RWPE1 (cell line): ENCODE measurements at regions not wholly inside any gene's neighbourhood (a gene's known extent, or its start where the extent isn't known, plus 50 kb on each side); places are given as distances from the start of the nearest gene placed in this dataset.

ENCODE experiments used
- CTCF ChIA-PET: fragments of 350-600 bp; sonication (Branson Sonifier 250); formaldehyde crosslinking; extraction: SDS; loops from one replicate; lab custom pipeline; 2021; lab: Yijun Ruan, JAX
- POLR2A ChIA-PET: fragments of 400-600 bp; formaldehyde crosslinking; extraction: SDS; loops from one replicate; lab custom pipeline; 2020; ENCODE audit warnings: antibody characterized with exemption; ENCODE audit not compliant: low non-redundant PET; lab: Yijun Ruan, JAX
- DNase-seq: peaks from one replicate; pipeline ENCODE4 v3.0.0; 2012; ENCODE audit warnings: low spot score
- H3K27ac ChIP-seq: fragments of 450-650 bp; 2 replicates; pipeline ENCODE4 v1.5.1; 2017
- CTCF ChIP-seq: fragments of 450-650 bp; conservative IDR thresholded peaks from 2 replicates; pipeline ENCODE4 v1.5.1; 2017; ENCODE audit warnings: low read depth, mild to moderate bottlenecking

GRCh38 chr16:85466304-85466700 lies 146.8 kb upstream of the GSE1 start:
- TF ChIP-seq CTCF, result no peak
- CTCF ChIA-PET, result no interaction called here

GRCh38 chr16:85466989-85467388 lies 146.1 kb upstream of the GSE1 start:
- no peak for TF ChIP-seq CTCF
- ChIA-PET CTCF (no interaction called here), POLR2A (no interaction called here)
- no peak for DNase-seq
- no peak overlapping the region for H3K27ac ChIP-seq

More at GRCh38 chr16:85466304-85466700, 146.8 kb upstream of the GSE1 start:
- POLR2A ChIA-PET, result no interaction called here
- no peak for DNase-seq
- no peak overlapping the region for H3K27ac ChIP-seq

GRCh38 chr16:85469929-85470590 lies 143.1 kb upstream of the GSE1 start:
- no peak for DNase-seq
- POLR2A ChIA-PET, result no interaction called here
- no peak overlapping the region for H3K27ac ChIP-seq
- CTCF ChIA-PET, result interaction anchor here (0.6 to 0.9 kb wide), 2 partner anchors 83 to 223 kb away, joined by 3 read pairs; no protein-coding TSS in a partner anchor
- TF ChIP-seq CTCF, result no peak

GRCh38 chr16:85470873-85471272 lies 142.2 kb upstream of the GSE1 start:
- no peak for TF ChIP-seq CTCF
- DNase-seq, result no peak
- ChIA-PET POLR2A (no interaction called here), CTCF (interaction anchor here (0.7 to 1.7 kb wide), 4 partner anchors 34 to 140 kb away, joined by 3 to 8 read pairs (median 3); no protein-coding TSS in a partner anchor)
- no peak overlapping the region for H3K27ac ChIP-seq

- ChIA-PET CTCF (interaction anchor here (0.5 to 1.7 kb wide), 7 partner anchors 35 to 163 kb away, joined by 3 to 8 read pairs (median 3); no protein-coding TSS in a partner anchor), POLR2A (interaction anchor here (0.8 kb wide), 1 partner anchor 19 kb away, joined by 3 read pairs; no protein-coding TSS in a partner anchor)
- TF ChIP-seq CTCF, result no peak
- H3K27ac ChIP-seq, result no peak overlapping the region
- peak; percentile 38 for DNase-seq
Measured at GRCh38 chr16:85471469-85472431, 141.4 kb upstream of the GSE1 start.

- CTCF ChIA-PET, result interaction anchor here (0.5 to 1.7 kb wide), 5 partner anchors 39 to 162 kb away, joined by 3 to 8 read pairs (median 3); no protein-coding TSS in a partner anchor
- TF ChIP-seq CTCF, result no peak
- no peak overlapping the region for H3K27ac ChIP-seq
- POLR2A ChIA-PET, result interaction anchor here (0.8 kb wide), 1 partner anchor 19 kb away, joined by 3 read pairs; no protein-coding TSS in a partner anchor
- no peak for DNase-seq
Measured at GRCh38 chr16:85472514-85472913, 140.6 kb upstream of the GSE1 start.
